SK-N-MC (cell line): ENCODE measurements at regions not wholly inside any gene's neighbourhood (a gene's known extent, or its start where the extent isn't known, plus 50 kb on each side); places are given as distances from the start of the nearest gene placed in this dataset.

ENCODE experiments used
- DNase-seq: peaks from one replicate; pipeline ENCODE4 v3.0.0-alpha.2; 2011; ENCODE audit warnings: low read depth, low spot score
- H3K27ac ChIP-seq: fragments of 200-600 bp; sonication (generic); 2 replicates; pipeline ENCODE4 v1.5.1; 2016; ENCODE audit warnings: mixed run types
- H3K36me3 ChIP-seq: fragments of 200-600 bp; sonication (generic); 2 replicates; pipeline ENCODE4 v1.6.1; 2017; ENCODE audit warnings: antibody characterized with exemption, low read length, mixed read lengths; ENCODE audit not compliant: insufficient read depth
- H3K4me3 ChIP-seq: fragments of 200-600 bp; sonication (generic); 2 replicates; pipeline ENCODE4 v1.5.1; 2016
- H3K9ac ChIP-seq: fragments of 200-600 bp; sonication (generic); 2 replicates; pipeline ENCODE4 v1.8.0; 2017; ENCODE audit warnings: mixed run types, mixed read lengths; ENCODE audit not compliant: insufficient read length
- H3K9me3 ChIP-seq: fragments of 200-600 bp; sonication (generic); 2 replicates; pipeline ENCODE4 v1.6.1; 2017; ENCODE audit warnings: low read depth, mild to moderate bottlenecking, antibody characterized with exemption, low read length, moderate library complexity, mixed read lengths
- EZH2 ChIP-seq: fragments of 200-600 bp; sonication (generic); IDR thresholded peaks from one replicate; pipeline ENCODE4 v1.6.1; 2017; ENCODE audit warnings: antibody characterized with exemption
- FOXP2 ChIP-seq: optimal IDR thresholded peaks from 2 replicates; pipeline ENCODE3; 2011; ENCODE audit warnings: mild to moderate bottlenecking, moderate library complexity; ENCODE audit not compliant: insufficient read depth; ENCODE audit errors: extremely low read length, control extremely low read depth
- POLR2AphosphoS5 ChIP-seq: IDR thresholded peaks from 2 replicates; pipeline ENCODE4 v1.6.1; 2012; ENCODE audit warnings: mild to moderate bottlenecking, low read depth, low read length, borderline replicate concordance

- H3K9ac ChIP-seq: no peak overlapping the region
- no peak overlapping the region for H3K4me3 ChIP-seq
- no peak overlapping the region for H3K27ac ChIP-seq
- H3K36me3 ChIP-seq: no peaks in the 10 kb centered on the region
- DNase-seq: no peak
- H3K9me3 ChIP-seq: no peaks in the 10 kb centered on the region
- TF ChIP-seq FOXP2: no peak
- no peak for TF ChIP-seq POLR2AphosphoS5
- no peak for TF ChIP-seq EZH2
Observed at GRCh38 chr3:31077021-31077601, 182.7 kb upstream of the GADL1 start.

DNA sequence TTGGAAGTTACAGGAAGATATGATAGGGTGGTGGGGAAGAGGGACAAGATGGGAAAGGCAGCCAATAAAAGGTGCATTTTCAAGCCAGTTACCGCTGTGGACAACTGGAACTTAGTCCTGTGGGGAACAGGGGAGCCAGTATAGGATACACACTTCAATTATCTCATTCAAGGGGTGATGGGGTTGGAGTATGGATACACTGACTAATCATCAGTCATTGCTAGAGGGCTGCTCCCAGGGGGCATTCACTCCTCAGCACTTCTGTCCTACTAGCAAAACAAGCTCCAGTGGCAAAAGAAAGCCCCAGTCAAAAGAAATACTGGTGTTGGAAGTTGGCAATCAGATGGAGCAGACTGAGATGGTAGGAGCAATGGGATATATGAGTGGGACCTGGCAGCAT is 183.4 kb upstream of the GADL1 start:
- H3K9me3 ChIP-seq: no peaks in the 10 kb centered on the region
- no peak for DNase-seq
- no peaks in the 10 kb centered on the region for H3K36me3 ChIP-seq
- TF ChIP-seq POLR2AphosphoS5 (no peak), FOXP2 (no peak), EZH2 (no peak)
- H3K9ac ChIP-seq: no peak overlapping the region
- no peak overlapping the region for H3K4me3 ChIP-seq
- H3K27ac ChIP-seq: no peak overlapping the region

DNA sequence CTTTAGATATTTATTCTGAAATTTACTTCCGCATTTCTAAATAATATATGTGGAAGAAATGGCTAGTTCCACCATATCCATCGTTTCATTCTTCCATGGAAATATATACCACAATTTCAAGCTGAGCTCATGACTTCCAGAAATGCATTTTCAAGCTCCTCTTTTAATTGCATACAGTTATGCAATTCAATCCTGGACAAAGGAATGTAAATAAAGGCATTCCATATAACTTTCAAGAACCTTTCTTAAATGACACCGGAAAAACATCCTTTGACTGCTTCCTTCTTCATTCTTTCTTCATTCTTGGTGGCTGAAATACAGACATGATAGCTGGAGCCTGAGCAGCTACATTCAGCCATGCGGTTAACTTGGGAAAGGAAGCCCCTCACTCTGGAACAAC is 185.2 kb upstream of the GADL1 start:
- Histone ChIP-seq H3K27ac (no peak overlapping the region), H3K4me3 (no peak overlapping the region), H3K9me3 (no peaks in the 10 kb centered on the region), H3K9ac (no peak overlapping the region), H3K36me3 (no peaks in the 10 kb centered on the region)
- DNase-seq: no peak
- TF ChIP-seq FOXP2 (no peak), POLR2AphosphoS5 (no peak), EZH2 (no peak)

- no peak for TF ChIP-seq FOXP2
- no peak for TF ChIP-seq POLR2AphosphoS5
- TF ChIP-seq EZH2: no peak
- H3K9me3 ChIP-seq: no peaks in the 10 kb centered on the region
- no peak for DNase-seq
Observed at GRCh38 chr3:31081018-31081662, 186.7 kb upstream of the GADL1 start.

GRCh38 chr3:31086148-31086547 is 191.7 kb upstream of the GADL1 start:
- Histone ChIP-seq H3K9ac (no peak overlapping the region), H3K27ac (no peak overlapping the region), H3K4me3 (no peak overlapping the region), H3K36me3 (no peaks in the 10 kb centered on the region), H3K9me3 (no peaks in the 10 kb centered on the region)
- TF ChIP-seq POLR2AphosphoS5: no peak
- TF ChIP-seq FOXP2: no peak
- no peak for TF ChIP-seq EZH2
- no peak for DNase-seq

More at GRCh38 chr3:31081018-31081662, 186.7 kb upstream of the GADL1 start:
- H3K27ac ChIP-seq: no peak overlapping the region
- H3K9ac ChIP-seq: no peak overlapping the region
- H3K36me3 ChIP-seq: no peaks in the 10 kb centered on the region
- H3K4me3 ChIP-seq: no peak overlapping the region

DNA sequence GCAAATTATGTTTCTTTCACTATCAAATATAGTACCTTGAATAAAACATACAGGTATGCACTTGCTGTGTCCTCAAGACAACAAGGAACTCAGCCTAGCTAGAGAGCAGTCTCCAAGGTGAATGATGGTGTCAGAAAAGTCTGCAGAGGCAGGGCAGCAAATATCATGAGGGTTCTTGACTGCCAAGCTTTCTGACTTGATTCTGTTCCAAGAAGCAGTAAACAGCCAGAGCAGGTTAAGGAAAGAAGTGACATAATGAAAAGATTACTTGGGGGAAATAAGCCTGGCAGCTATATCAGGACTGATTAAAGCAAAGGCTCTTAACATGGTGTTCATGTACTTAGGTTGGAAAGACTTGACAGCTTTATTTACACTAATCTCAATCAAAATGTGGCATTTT is 192.2 kb upstream of the GADL1 start:
- no peaks in the 10 kb centered on the region for H3K9me3 ChIP-seq
- no peak overlapping the region for H3K27ac ChIP-seq
- H3K9ac ChIP-seq: no peak overlapping the region
- no peaks in the 10 kb centered on the region for H3K36me3 ChIP-seq
- no peak overlapping the region for H3K4me3 ChIP-seq
- TF ChIP-seq POLR2AphosphoS5: no peak
- no peak for DNase-seq

DNA sequence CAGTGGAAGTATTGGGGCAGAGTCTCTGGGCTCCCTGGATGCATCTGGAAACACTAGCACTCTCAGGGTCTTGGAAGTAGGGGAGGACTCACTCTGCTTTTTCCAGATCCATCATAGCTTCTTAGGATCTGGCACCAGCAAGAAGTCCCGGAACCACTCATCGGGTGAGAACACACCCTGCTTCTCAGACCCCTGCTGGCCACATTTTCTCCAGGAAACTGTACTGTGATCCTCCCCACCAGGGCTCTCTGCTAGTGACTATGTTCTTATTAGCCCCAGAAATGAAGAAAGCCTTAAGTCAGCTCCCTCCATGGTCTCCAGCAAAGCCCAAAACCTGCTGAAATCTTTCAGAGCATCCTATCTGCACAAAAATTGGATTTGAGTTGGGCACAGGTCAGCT is 197.3 kb upstream of the GADL1 start:
- TF ChIP-seq EZH2 (no peak), POLR2AphosphoS5 (no peak), FOXP2 (no peak)
- no peaks in the 10 kb centered on the region for H3K36me3 ChIP-seq
- DNase-seq: no peak

GRCh38 chr3:31092748-31093589 is 198.5 kb upstream of the GADL1 start:
- Histone ChIP-seq H3K9ac (no peak overlapping the region), H3K27ac (no peak overlapping the region), H3K4me3 (no peak overlapping the region), H3K9me3 (no peaks in the 10 kb centered on the region), H3K36me3 (no peaks in the 10 kb centered on the region)
- TF ChIP-seq FOXP2 (no peak), POLR2AphosphoS5 (no peak), EZH2 (no peak)
- DNase-seq: no peak

More for the DNA sequence above, 197.3 kb upstream of the GADL1 start:
- Histone ChIP-seq H3K4me3 (no peak overlapping the region), H3K9ac (no peak overlapping the region), H3K9me3 (no peaks in the 10 kb centered on the region), H3K27ac (no peak overlapping the region)

DNA sequence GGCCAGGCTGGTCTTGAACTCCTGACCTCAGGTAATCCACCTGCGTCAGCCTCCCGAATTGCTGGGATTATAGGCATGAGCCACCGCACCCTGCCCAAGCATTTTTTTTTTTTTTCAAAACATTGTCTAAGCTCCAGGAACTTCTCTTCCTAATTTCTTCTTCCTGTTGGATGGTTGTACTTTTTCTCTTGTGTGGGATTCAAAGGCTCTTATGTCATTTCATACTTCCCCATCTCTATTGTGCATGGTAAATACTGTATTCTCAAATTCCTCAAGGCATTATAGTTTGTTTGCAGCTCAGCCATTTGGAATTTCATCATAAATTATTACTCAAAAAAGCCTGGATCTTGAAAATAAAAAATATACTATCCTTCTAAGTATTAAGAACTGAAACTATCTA is 199.1 kb upstream of the GADL1 start:
- Histone ChIP-seq H3K36me3 (no peaks in the 10 kb centered on the region), H3K4me3 (no peak overlapping the region), H3K27ac (no peak overlapping the region), H3K9me3 (no peaks in the 10 kb centered on the region), H3K9ac (no peak overlapping the region)
- no peak for DNase-seq
- TF ChIP-seq EZH2: no peak
